ENCODE measurements at regions not wholly inside any gene's neighbourhood (a gene's known extent, or its start where the extent isn't known, plus 50 kb on each side); places are given as distances from the start of the nearest gene placed in this dataset.

GRCh38 chr7:67962863-67963262 lies 966.2 kb downstream of the TYW1 start:
- H3K9me3 ChIP-seq (ENCODE audit: control insufficient read depth, low read length), result no peaks in the 10 kb centered on the region
- no peak overlapping the region for H2AFZ ChIP-seq
- H3K36me3 ChIP-seq (ENCODE audit: control insufficient read depth, insufficient read depth, low read length), result no peaks in the 10 kb centered on the region
- H3K4me1 ChIP-seq, result no peaks in the 10 kb centered on the region
- TF ChIP-seq CTCF (IDR thresholded peaks at IDR 0.05), result no peak
- no peaks in the 10 kb centered on the region for H3K79me2 ChIP-seq
- H3K4me2 ChIP-seq (ENCODE audit: low read length), result no peak overlapping the region
- H3K27me3 ChIP-seq (ENCODE audit: control insufficient read depth, insufficient read depth, low read length), result no peaks in the 10 kb centered on the region
- no peak overlapping the region for H3K4me3 ChIP-seq (ENCODE audit: low read depth, low read length)
- H3K9ac ChIP-seq, result no peak overlapping the region
- H3K27ac ChIP-seq, result no peak overlapping the region

GRCh38 chr7:67976490-67976889 lies 979.9 kb downstream of the TYW1 start:
- Histone ChIP-seq H3K4me1 (no peaks in the 10 kb centered on the region), H3K4me3 (ENCODE audit: low read depth, low read length) (no peak overlapping the region), H3K4me2 (ENCODE audit: low read length) (no peak overlapping the region), H3K27ac (no peak overlapping the region), H3K27me3 (ENCODE audit: control insufficient read depth, insufficient read depth, low read length) (no peaks in the 10 kb centered on the region), H3K9ac (no peak overlapping the region), H3K9me3 (ENCODE audit: control insufficient read depth, low read length) (no peaks in the 10 kb centered on the region), H3K79me2 (no peaks in the 10 kb centered on the region), H3K36me3 (ENCODE audit: control insufficient read depth, insufficient read depth, low read length) (no peaks in the 10 kb centered on the region), H2AFZ (no peak overlapping the region)
- no peak for TF ChIP-seq CTCF (IDR thresholded peaks at IDR 0.05)

GRCh38 chr7:67983486-67983885 lies 986.9 kb downstream of the TYW1 start:
- no peak for TF ChIP-seq CTCF (IDR thresholded peaks at IDR 0.05)
- Histone ChIP-seq H3K9me3 (ENCODE audit: control insufficient read depth, low read length) (no peaks in the 10 kb centered on the region), H3K36me3 (ENCODE audit: control insufficient read depth, insufficient read depth, low read length) (no peaks in the 10 kb centered on the region), H3K79me2 (no peaks in the 10 kb centered on the region), H3K27me3 (ENCODE audit: control insufficient read depth, insufficient read depth, low read length) (no peaks in the 10 kb centered on the region), H2AFZ (no peak overlapping the region), H3K4me1 (no peaks in the 10 kb centered on the region), H3K4me3 (ENCODE audit: low read depth, low read length) (no peak overlapping the region), H3K9ac (no peak overlapping the region), H3K4me2 (ENCODE audit: low read length) (no peak overlapping the region), H3K27ac (no peak overlapping the region)

GRCh38 chr7:67984326-67984725 lies 987.7 kb downstream of the TYW1 start:
- H3K4me2 ChIP-seq (ENCODE audit: low read length), result no peak overlapping the region
- TF ChIP-seq CTCF (IDR thresholded peaks at IDR 0.05), result no peak
- no peak overlapping the region for H3K4me3 ChIP-seq (ENCODE audit: low read depth, low read length)
- H2AFZ ChIP-seq, result no peak overlapping the region
- H3K27ac ChIP-seq, result no peak overlapping the region
- no peaks in the 10 kb centered on the region for H3K4me1 ChIP-seq
- H3K36me3 ChIP-seq (ENCODE audit: control insufficient read depth, insufficient read depth, low read length), result no peaks in the 10 kb centered on the region
- no peaks in the 10 kb centered on the region for H3K27me3 ChIP-seq (ENCODE audit: control insufficient read depth, insufficient read depth, low read length)
- no peaks in the 10 kb centered on the region for H3K79me2 ChIP-seq
- H3K9me3 ChIP-seq (ENCODE audit: control insufficient read depth, low read length), result no peaks in the 10 kb centered on the region
- H3K9ac ChIP-seq, result no peak overlapping the region

- Histone ChIP-seq H3K4me1 (no peaks in the 10 kb centered on the region), H3K4me2 (ENCODE audit: low read length) (no peak overlapping the region), H3K4me3 (ENCODE audit: low read depth, low read length) (no peak overlapping the region), H3K27ac (no peak overlapping the region), H3K36me3 (ENCODE audit: control insufficient read depth, insufficient read depth, low read length) (no peaks in the 10 kb centered on the region), H3K9me3 (ENCODE audit: control insufficient read depth, low read length) (no peaks in the 10 kb centered on the region), H2AFZ (no peak overlapping the region), H3K79me2 (no peaks in the 10 kb centered on the region), H3K9ac (no peak overlapping the region), H3K27me3 (ENCODE audit: control insufficient read depth, insufficient read depth, low read length) (no peaks in the 10 kb centered on the region)
- TF ChIP-seq CTCF (IDR thresholded peaks at IDR 0.05), result no peak
Observed at GRCh38 chr7:67989142-67989541, 992.5 kb downstream of the TYW1 start.
